ENCODE measurements at regions not wholly inside any gene's neighbourhood (a gene's known extent, or its start where the extent isn't known, plus 50 kb on each side); places are given as distances from the start of the nearest gene placed in this dataset.
"Not testable (repeated sequence)": the region's sequence is repeated elsewhere in the genome, so short reads cannot be mapped to it uniquely, and the experiment has no call there.

DNA sequence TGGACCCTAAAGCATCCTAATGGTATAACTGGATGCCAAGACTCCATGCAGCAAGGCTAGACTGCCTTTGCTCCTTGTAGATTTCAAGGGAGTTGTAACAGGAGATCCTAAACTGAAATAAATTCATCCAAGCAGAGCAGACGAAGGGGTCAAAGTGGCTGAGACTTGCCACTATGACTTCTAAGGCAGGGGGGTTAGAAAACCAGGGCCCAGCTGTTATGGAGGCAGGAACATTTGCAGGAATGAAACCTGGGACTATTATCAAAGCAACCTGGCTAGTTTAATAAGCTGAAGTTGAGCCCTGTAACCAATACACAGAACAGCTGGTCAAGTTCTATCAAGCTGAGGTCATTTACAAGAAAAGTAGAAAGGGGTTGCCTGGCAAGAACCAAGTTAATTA lies 122.2 kb upstream of the TRPC6 start:
- Histone ChIP-seq H3K4me2 (ENCODE audit: insufficient read depth, low read length, poor library complexity, severe bottlenecking) (no peak overlapping the region), H3K23ac (ENCODE audit: low read depth, low read length, poor library complexity) (no peak overlapping the region), H2AK5ac (ENCODE audit: low read depth, low read length) (no peak overlapping the region), H3K14ac (ENCODE audit: low read length) (no peak overlapping the region), H3K36me3 (replicated peaks in 1 of 2; ENCODE audit: control insufficient read depth in 2 of 2, insufficient read depth in 2 of 2, low read length in 2 of 2) (no peaks in the 10 kb centered on the region), H3K27me3 (ENCODE audit: control insufficient read depth in 3 of 3, insufficient read depth in 3 of 3, low read depth in 1 of 3, low read length in 3 of 3) (no peaks in the 10 kb centered on the region), H3K27ac (replicated peaks; ENCODE audit: low read length) (no peak overlapping the region), H2BK120ac (ENCODE audit: low read depth, low read length) (no peak overlapping the region), H3K9ac (ENCODE audit: low read depth, low read length, poor library complexity) (no peak overlapping the region), H3K79me1 (ENCODE audit: low read depth, low read length) (no peaks in the 10 kb centered on the region), H4K8ac (ENCODE audit: low read depth, low read length) (no peak overlapping the region), H3K4ac (ENCODE audit: low read length) (no peak overlapping the region), H3K4me3 (ENCODE audit: low read length in 2 of 2) (no peak overlapping the region), H3K9me3 (replicated peaks in 1 of 2; ENCODE audit: control insufficient read depth in 2 of 2, insufficient read depth in 1 of 2, low read depth in 1 of 2, low read length in 2 of 2) (no peaks in the 10 kb centered on the region), H3K4me1 (ENCODE audit: control insufficient read depth in 2 of 2, insufficient read depth in 1 of 2, low read depth in 1 of 2, low read length in 2 of 2) (peaks cover 0 to 5% of the 10 kb centered on the region in 2 donors), H2BK15ac (ENCODE audit: low read length) (no peak overlapping the region), H2BK12ac (ENCODE audit: low read length) (no peak overlapping the region), H2BK5ac (ENCODE audit: low read length) (no peak overlapping the region), H4K91ac (ENCODE audit: low read depth, low read length, poor library complexity) (no peak overlapping the region), H3K18ac (ENCODE audit: low read length) (no peak overlapping the region), H2AFZ (ENCODE audit: low read length) (no peak overlapping the region)
- WGBS, 2 donors (ENCODE audit: extremely low coverage in 2 of 2, insufficient read length in 2 of 2, insufficient replicate concordance in 1 of 2) = no CpG with 5 or more reads among the region's 1 CpG
- DNase-seq (ENCODE audit: low spot score) = no peak

DNA sequence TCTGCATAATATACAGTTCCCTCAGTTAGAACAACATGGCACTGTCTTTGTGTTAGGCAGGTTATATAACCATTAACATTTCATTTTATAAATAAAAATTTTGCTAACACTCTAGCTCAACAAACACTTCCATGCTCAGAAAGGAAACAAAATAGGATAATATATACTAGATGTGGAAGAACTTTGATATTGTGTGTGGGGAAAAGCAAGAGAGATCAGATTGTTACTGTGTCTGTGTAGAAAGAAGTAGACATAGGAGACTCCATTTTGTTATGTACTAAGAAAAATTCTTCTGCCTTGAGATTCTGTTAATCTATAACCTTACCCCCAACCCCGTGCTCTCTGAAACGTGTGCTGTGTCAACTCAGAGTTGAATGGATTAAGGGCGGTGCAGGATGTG lies 111.1 kb upstream of the TRPC6 start:
- not testable (repeated sequence) for H3K23ac ChIP-seq (ENCODE audit: low read depth, low read length, poor library complexity); H3K18ac ChIP-seq (ENCODE audit: low read length); H3K9me3 ChIP-seq (replicated peaks in 1 of 2; ENCODE audit: control insufficient read depth in 2 of 2, insufficient read depth in 1 of 2, low read depth in 1 of 2, low read length in 2 of 2); H2BK120ac ChIP-seq (ENCODE audit: low read depth, low read length); H3K36me3 ChIP-seq (replicated peaks in 1 of 2; ENCODE audit: control insufficient read depth in 2 of 2, insufficient read depth in 2 of 2, low read length in 2 of 2); H4K8ac ChIP-seq (ENCODE audit: low read depth, low read length); H2BK15ac ChIP-seq (ENCODE audit: low read length); H2BK5ac ChIP-seq (ENCODE audit: low read length); H3K9ac ChIP-seq (ENCODE audit: low read depth, low read length, poor library complexity); H4K91ac ChIP-seq (ENCODE audit: low read depth, low read length, poor library complexity); H3K4me1 ChIP-seq (ENCODE audit: control insufficient read depth in 2 of 2, insufficient read depth in 1 of 2, low read depth in 1 of 2, low read length in 2 of 2); H3K4me2 ChIP-seq (ENCODE audit: insufficient read depth, low read length, poor library complexity, severe bottlenecking); H2AK5ac ChIP-seq (ENCODE audit: low read depth, low read length); H2AFZ ChIP-seq (ENCODE audit: low read length); H3K4ac ChIP-seq (ENCODE audit: low read length); H2BK12ac ChIP-seq (ENCODE audit: low read length); H3K27ac ChIP-seq (replicated peaks; ENCODE audit: low read length); H3K79me1 ChIP-seq (ENCODE audit: low read depth, low read length); H3K14ac ChIP-seq (ENCODE audit: low read length); H3K4me3 ChIP-seq (ENCODE audit: low read length in 2 of 2); DNase-seq (ENCODE audit: low spot score); H3K27me3 ChIP-seq (ENCODE audit: control insufficient read depth in 3 of 3, insufficient read depth in 3 of 3, low read depth in 1 of 3, low read length in 3 of 3)
- WGBS, 2 donors (ENCODE audit: extremely low coverage in 2 of 2, insufficient read length in 2 of 2, insufficient replicate concordance in 1 of 2) = no CpG with 5 or more reads among the region's 3 CpGs

DNA sequence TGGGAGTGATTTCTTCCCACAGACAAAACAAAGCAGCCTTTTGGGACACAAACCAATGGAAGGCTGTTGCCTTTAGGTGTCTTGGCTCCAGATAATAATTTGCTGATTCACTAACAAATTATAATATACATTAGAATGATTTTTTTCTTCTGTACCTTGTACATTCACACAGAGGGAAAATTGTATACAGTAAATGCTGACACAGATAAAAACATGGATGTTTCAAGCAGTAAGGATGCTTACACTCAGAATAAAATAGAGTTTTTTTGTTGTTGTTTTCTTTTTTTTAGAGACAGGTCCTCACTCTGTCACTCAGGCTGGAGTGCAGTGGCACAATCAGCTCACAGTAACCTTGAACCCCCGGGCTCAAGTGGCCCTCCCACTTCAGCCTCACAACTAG lies 109.2 kb upstream of the TRPC6 start:
- Histone ChIP-seq H3K23ac (ENCODE audit: low read depth, low read length, poor library complexity) (no peak overlapping the region), H3K27me3 (ENCODE audit: control insufficient read depth in 3 of 3, insufficient read depth in 3 of 3, low read depth in 1 of 3, low read length in 3 of 3) (no peaks in the 10 kb centered on the region), H3K4me2 (ENCODE audit: insufficient read depth, low read length, poor library complexity, severe bottlenecking) (no peak overlapping the region), H3K14ac (ENCODE audit: low read length) (no peak overlapping the region), H3K18ac (ENCODE audit: low read length) (no peak overlapping the region), H3K27ac (replicated peaks; ENCODE audit: low read length) (no peak overlapping the region), H2BK12ac (ENCODE audit: low read length) (no peak overlapping the region), H3K4ac (ENCODE audit: low read length) (no peak overlapping the region), H3K9ac (ENCODE audit: low read depth, low read length, poor library complexity) (no peak overlapping the region), H2BK15ac (ENCODE audit: low read length) (no peak overlapping the region), H3K9me3 (replicated peaks in 1 of 2; ENCODE audit: control insufficient read depth in 2 of 2, insufficient read depth in 1 of 2, low read depth in 1 of 2, low read length in 2 of 2) (no peaks in the 10 kb centered on the region), H4K8ac (ENCODE audit: low read depth, low read length) (no peak overlapping the region), H3K79me1 (ENCODE audit: low read depth, low read length) (no peaks in the 10 kb centered on the region), H2BK120ac (ENCODE audit: low read depth, low read length) (no peak overlapping the region), H2AFZ (ENCODE audit: low read length) (no peak overlapping the region), H2BK5ac (ENCODE audit: low read length) (no peak overlapping the region), H3K4me1 (ENCODE audit: control insufficient read depth in 2 of 2, insufficient read depth in 1 of 2, low read depth in 1 of 2, low read length in 2 of 2) (no peaks in the 10 kb centered on the region), H3K36me3 (replicated peaks in 1 of 2; ENCODE audit: control insufficient read depth in 2 of 2, insufficient read depth in 2 of 2, low read length in 2 of 2) (no peaks in the 10 kb centered on the region), H4K91ac (ENCODE audit: low read depth, low read length, poor library complexity) (no peak overlapping the region), H2AK5ac (ENCODE audit: low read depth, low read length) (no peak overlapping the region), H3K4me3 (ENCODE audit: low read length in 2 of 2) (no peak overlapping the region)
- no CpG with 5 or more reads among the region's 1 CpG for WGBS, 2 donors (ENCODE audit: extremely low coverage in 2 of 2, insufficient read length in 2 of 2, insufficient replicate concordance in 1 of 2)
- DNase-seq (ENCODE audit: low spot score) = no peak

DNA sequence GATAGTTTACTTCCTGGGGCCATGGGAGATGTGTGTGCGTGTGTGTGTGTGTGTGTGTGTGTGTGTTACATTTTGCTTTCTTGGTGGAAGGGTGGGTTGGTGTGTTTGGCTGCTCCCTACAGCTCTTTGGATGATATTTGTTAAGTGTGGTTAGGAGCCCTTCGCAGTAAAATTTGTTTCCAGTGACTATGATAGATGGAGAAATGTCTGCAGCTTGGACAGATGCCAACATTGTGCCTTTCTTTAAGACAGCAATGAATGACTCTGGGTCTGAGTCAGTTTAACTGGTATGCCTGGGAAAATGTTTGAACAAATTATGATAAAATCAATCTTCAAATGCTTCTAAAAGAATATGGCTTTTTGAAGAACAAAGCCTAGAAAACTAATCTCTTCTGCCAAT lies 102.7 kb upstream of the TRPC6 start:
- Histone ChIP-seq H2BK120ac (ENCODE audit: low read depth, low read length) (no peak overlapping the region), H3K4ac (ENCODE audit: low read length) (no peak overlapping the region)
- no CpG with 5 or more reads among the region's 2 CpGs for WGBS, 2 donors (ENCODE audit: extremely low coverage in 2 of 2, insufficient read length in 2 of 2, insufficient replicate concordance in 1 of 2)

More for the DNA sequence above, 102.7 kb upstream of the TRPC6 start:
- Histone ChIP-seq H3K18ac (ENCODE audit: low read length) (no peak overlapping the region), H2BK15ac (ENCODE audit: low read length) (no peak overlapping the region), H2BK12ac (ENCODE audit: low read length) (no peak overlapping the region), H3K27ac (replicated peaks; ENCODE audit: low read length) (no peak overlapping the region), H3K9ac (ENCODE audit: low read depth, low read length, poor library complexity) (no peak overlapping the region), H3K23ac (ENCODE audit: low read depth, low read length, poor library complexity) (no peak overlapping the region), H3K27me3 (ENCODE audit: control insufficient read depth in 3 of 3, insufficient read depth in 3 of 3, low read depth in 1 of 3, low read length in 3 of 3) (no peaks in the 10 kb centered on the region), H3K4me1 (ENCODE audit: control insufficient read depth in 2 of 2, insufficient read depth in 1 of 2, low read depth in 1 of 2, low read length in 2 of 2) (no peaks in the 10 kb centered on the region), H3K14ac (ENCODE audit: low read length) (no peak overlapping the region), H3K4me2 (ENCODE audit: insufficient read depth, low read length, poor library complexity, severe bottlenecking) (no peak overlapping the region), H2BK5ac (ENCODE audit: low read length) (no peak overlapping the region), H3K79me1 (ENCODE audit: low read depth, low read length) (no peaks in the 10 kb centered on the region), H3K4me3 (ENCODE audit: low read length in 2 of 2) (no peak overlapping the region), H4K91ac (ENCODE audit: low read depth, low read length, poor library complexity) (no peak overlapping the region), H4K8ac (ENCODE audit: low read depth, low read length) (no peak overlapping the region), H3K9me3 (replicated peaks in 1 of 2; ENCODE audit: control insufficient read depth in 2 of 2, insufficient read depth in 1 of 2, low read depth in 1 of 2, low read length in 2 of 2) (peaks cover 0 to 1% of the 10 kb centered on the region in 2 donors), H2AFZ (ENCODE audit: low read length) (no peak overlapping the region), H3K36me3 (replicated peaks in 1 of 2; ENCODE audit: control insufficient read depth in 2 of 2, insufficient read depth in 2 of 2, low read length in 2 of 2) (no peaks in the 10 kb centered on the region), H2AK5ac (ENCODE audit: low read depth, low read length) (no peak overlapping the region)
- DNase-seq (ENCODE audit: low spot score) = no peak
